Transverse colon (tissue), 4 donors: ENCODE measurements at regions not wholly inside any gene's neighbourhood (a gene's known extent, or its start where the extent isn't known, plus 50 kb on each side); places are given as distances from the start of the nearest gene placed in this dataset.

Experiments used
- POLR2AphosphoS5 ChIP-seq, 3 donors: sonication (generic); formaldehyde crosslinking; IDR thresholded peaks; one replicate each; pipeline ENCODE4 v1.6.1; 2016; ENCODE audit warnings: antibody characterized with exemption in 3 of 3
- TF ChIP-seq, protein P1 (sequence below), 5 experiments: fragments of 200-600 bp in 3 of 5; fragments of 450-650 bp in 2 of 5; sonication (generic) in 3 of 5; IDR thresholded peaks; 1 replicate in 2 of 5; 2 replicates in 3 of 5; pipeline ENCODE4 v1.5.1; 2016 to 2017; ENCODE audit warnings: antibody characterized with exemption in 5 of 5, inconsistent platforms in 3 of 5, mild to moderate bottlenecking in 2 of 5, moderate library complexity in 1 of 5

DNA sequence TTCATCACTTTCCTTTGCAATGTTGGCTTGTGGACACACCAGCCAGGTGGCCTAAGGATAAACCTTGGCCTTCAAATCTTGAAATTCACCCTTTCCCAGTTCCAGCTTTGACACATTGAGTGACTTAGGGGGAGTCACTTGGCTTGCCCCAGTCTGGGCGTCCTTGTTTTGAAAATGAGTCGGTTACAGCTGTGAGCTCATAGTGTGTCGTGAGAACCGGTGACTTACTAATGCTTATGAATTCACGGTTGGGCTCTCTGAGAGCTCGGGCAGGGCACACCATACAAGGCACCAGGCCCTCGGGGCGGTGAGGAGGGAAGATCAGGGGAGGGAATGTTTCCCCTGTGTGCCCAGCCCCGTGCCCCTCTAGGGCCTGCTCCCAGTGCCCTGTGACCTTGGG is 126.9 kb upstream of the TMPRSS2 start:
- TF ChIP-seq, protein P1, sequence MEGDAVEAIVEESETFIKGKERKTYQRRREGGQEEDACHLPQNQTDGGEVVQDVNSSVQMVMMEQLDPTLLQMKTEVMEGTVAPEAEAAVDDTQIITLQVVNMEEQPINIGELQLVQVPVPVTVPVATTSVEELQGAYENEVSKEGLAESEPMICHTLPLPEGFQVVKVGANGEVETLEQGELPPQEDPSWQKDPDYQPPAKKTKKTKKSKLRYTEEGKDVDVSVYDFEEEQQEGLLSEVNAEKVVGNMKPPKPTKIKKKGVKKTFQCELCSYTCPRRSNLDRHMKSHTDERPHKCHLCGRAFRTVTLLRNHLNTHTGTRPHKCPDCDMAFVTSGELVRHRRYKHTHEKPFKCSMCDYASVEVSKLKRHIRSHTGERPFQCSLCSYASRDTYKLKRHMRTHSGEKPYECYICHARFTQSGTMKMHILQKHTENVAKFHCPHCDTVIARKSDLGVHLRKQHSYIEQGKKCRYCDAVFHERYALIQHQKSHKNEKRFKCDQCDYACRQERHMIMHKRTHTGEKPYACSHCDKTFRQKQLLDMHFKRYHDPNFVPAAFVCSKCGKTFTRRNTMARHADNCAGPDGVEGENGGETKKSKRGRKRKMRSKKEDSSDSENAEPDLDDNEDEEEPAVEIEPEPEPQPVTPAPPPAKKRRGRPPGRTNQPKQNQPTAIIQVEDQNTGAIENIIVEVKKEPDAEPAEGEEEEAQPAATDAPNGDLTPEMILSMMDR (IDR thresholded peaks at IDR 0.05): no peak
- TF ChIP-seq POLR2AphosphoS5 (IDR thresholded peaks at IDR 0.05): no peak
